ENCODE measurements at regions not wholly inside any gene's neighbourhood (a gene's known extent, or its start where the extent isn't known, plus 50 kb on each side); places are given as distances from the start of the nearest gene placed in this dataset.
A peak's percentile ranks its signal among the peaks of the same experiment; 100 is the strongest.

DNA sequence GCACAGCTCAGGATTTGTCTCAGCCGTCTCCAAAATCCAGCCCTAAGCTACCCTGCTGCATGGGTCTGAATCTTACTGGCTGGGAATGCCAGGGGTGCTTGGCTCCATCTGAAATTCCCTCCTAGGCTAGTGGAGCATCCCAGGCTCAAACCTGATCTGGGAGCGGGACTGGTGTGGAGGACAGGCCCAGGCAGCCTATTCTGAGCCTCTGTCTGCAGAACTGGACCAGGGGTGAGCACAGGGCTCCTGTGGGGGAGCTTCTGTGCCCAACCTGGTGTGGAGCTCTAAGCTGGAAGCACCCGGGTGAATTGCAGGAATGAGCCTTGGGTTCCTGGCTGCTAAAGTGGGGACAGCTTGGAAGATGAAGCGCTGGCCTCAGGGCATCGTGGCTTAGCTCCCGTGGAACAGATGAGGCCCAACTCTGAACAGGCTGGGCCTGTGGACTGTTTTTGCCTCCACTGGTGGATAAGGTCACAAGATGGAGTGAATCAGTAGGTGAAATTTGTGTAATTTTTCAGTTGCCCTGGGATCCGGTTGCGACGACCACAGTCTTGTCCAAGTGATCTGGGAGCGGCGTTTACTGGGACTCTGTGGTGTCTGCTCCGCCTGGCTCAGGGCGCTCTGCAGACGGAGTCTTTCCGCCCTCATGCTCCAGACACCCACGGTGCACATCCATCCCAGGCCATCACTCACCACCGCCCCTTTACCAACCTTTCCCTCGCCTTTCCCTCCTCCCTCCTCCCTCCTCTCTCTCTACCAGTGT lies 79.5 kb downstream of the TEX29 start:
- no peaks in the 10 kb centered on the region for H3K4me1 Mint-ChIP-seq
- Histone ChIP-seq H3K36me3 (ENCODE audit: insufficient read depth, low read length) (no peaks in the 10 kb centered on the region), H3K9me3 (ENCODE audit: control insufficient read depth in 1 of 2, low read length in 2 of 2) (no peaks in the 10 kb centered on the region), H3K27ac (ENCODE audit: low read depth, low read length) (no peak overlapping the region), H3K4me3 (ENCODE audit: low read length in 2 of 2) (no peak overlapping the region), H3K27me3 (ENCODE audit: insufficient read depth, low read length) (no peaks in the 10 kb centered on the region), H3K4me1 (ENCODE audit: insufficient read depth, low read length) (no peaks in the 10 kb centered on the region)
- peaks cover 0 to 2% of the 10 kb centered on the region in 2 donors for H3K27me3 Mint-ChIP-seq
- intact Hi-C loops (cut with micrococcal nuclease) = no loop called here
- ChIA-PET POLR2A (ENCODE audit: partially characterized antibody) (no interaction called here), CTCF (ENCODE audit: partially characterized antibody) (no interaction called here)
- H3K36me3 Mint-ChIP-seq = no peaks in the 10 kb centered on the region
- peaks cover 0 to 3% (median 0%) of the 10 kb centered on the region in 8 donors for H3K9me3 Mint-ChIP-seq
- DNase-seq = no peak
- H3K27ac Mint-ChIP-seq = no peak overlapping the region
- H3K4me3 Mint-ChIP-seq = no peak overlapping the region

GRCh38 chr13:111401151-111401550 lies 80.7 kb downstream of the TEX29 start:
- no peak overlapping the region for H3K27ac ChIP-seq (ENCODE audit: low read depth, low read length)
- CTCF ChIA-PET (ENCODE audit: partially characterized antibody) = no interaction called here
- no peaks in the 10 kb centered on the region for H3K9me3 ChIP-seq (ENCODE audit: control insufficient read depth in 1 of 2, low read length in 2 of 2)
- H3K27me3 ChIP-seq (ENCODE audit: insufficient read depth, low read length) = no peaks in the 10 kb centered on the region
- Mint-ChIP-seq H3K9me3 (no peaks in the 10 kb centered on the region), H3K4me3 (no peak overlapping the region), H3K4me1 (no peaks in the 10 kb centered on the region), H3K36me3 (no peaks in the 10 kb centered on the region), H3K27me3 (peaks cover 0 to 2% of the 10 kb centered on the region in 2 donors), H3K27ac (no peak overlapping the region)
- POLR2A ChIA-PET (ENCODE audit: partially characterized antibody) = no interaction called here
- intact Hi-C loops (cut with micrococcal nuclease) = no loop called here
- H3K36me3 ChIP-seq (ENCODE audit: insufficient read depth, low read length) = no peaks in the 10 kb centered on the region
- no peak overlapping the region for H3K4me3 ChIP-seq (ENCODE audit: low read length in 2 of 2)
- no peaks in the 10 kb centered on the region for H3K4me1 ChIP-seq (ENCODE audit: insufficient read depth, low read length)
- no peak for DNase-seq

DNA sequence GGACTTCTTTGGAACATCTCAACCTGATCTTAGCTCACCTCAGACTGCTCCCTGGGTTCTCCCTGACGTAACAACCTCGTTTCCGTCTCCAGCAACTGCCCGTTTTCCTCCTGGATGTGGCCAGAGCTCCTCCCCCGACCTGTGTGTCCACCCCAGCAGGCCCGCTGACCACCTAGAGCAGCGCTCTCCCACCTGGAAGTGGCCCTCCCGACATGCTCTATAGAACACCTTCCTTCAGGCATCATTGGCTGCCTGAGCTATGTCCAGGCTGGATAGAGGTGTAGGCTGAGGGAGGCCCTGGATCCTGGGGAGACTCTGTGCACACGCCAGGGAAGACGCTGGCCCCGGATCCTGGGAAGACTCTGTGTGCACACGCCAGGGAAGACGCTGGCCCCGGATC lies 81.3 kb downstream of the TEX29 start:
- Mint-ChIP-seq H3K27me3 (peaks cover 0 to 2% of the 10 kb centered on the region in 2 donors), H3K9me3 (peaks cover 0 to under 1% (median 0%) of the 10 kb centered on the region in 8 donors), H3K4me3 (no peak overlapping the region), H3K4me1 (no peaks in the 10 kb centered on the region), H3K36me3 (no peaks in the 10 kb centered on the region), H3K27ac (peak overlapping the region in 1 of 7 donors; percentile 63)
- Histone ChIP-seq H3K9me3 (ENCODE audit: control insufficient read depth in 1 of 2, low read length in 2 of 2) (no peaks in the 10 kb centered on the region), H3K27me3 (ENCODE audit: insufficient read depth, low read length) (no peaks in the 10 kb centered on the region), H3K4me1 (ENCODE audit: insufficient read depth, low read length) (no peaks in the 10 kb centered on the region), H3K4me3 (ENCODE audit: low read length in 2 of 2) (no peak overlapping the region), H3K36me3 (ENCODE audit: insufficient read depth, low read length) (no peaks in the 10 kb centered on the region), H3K27ac (ENCODE audit: low read depth, low read length) (no peak overlapping the region)
- ChIA-PET CTCF (ENCODE audit: partially characterized antibody) (no interaction called here), POLR2A (ENCODE audit: partially characterized antibody) (no interaction called here)
- intact Hi-C loops (cut with micrococcal nuclease) = no loop called here
- DNase-seq = no peak

- Mint-ChIP-seq H3K4me3 (no peak overlapping the region), H3K36me3 (no peaks in the 10 kb centered on the region)
- CTCF ChIA-PET (ENCODE audit: partially characterized antibody) = no interaction called here
These were observed 82.0 kb downstream of the TEX29 start for GRCh38 chr13:111402441-111402840.

DNA sequence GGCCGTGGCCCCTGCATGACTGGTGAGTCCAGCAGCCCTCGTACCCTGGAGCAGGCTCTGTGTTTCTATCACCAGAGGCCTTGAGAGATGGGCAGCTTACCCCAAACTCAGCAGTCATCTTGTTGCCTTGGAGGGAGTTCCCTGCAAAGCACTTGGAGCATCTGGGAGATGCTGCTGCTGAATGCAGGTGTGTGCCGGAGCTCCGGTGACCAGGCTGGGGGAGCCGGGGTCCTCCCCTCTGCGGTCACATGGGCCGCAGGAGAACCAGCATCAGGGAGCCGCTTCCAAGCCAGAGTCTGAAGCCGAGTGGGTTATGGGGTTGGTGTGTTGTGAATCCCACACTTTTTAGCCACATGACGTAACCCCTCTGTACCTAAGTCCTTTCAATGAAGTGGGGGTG lies 82.8 kb downstream of the TEX29 start:
- ChIA-PET POLR2A (ENCODE audit: partially characterized antibody) (no interaction called here), CTCF (ENCODE audit: partially characterized antibody) (no interaction called here)
- no peak for DNase-seq
- Histone ChIP-seq H3K4me3 (ENCODE audit: low read length in 2 of 2) (no peak overlapping the region), H3K36me3 (ENCODE audit: insufficient read depth, low read length) (no peaks in the 10 kb centered on the region), H3K4me1 (ENCODE audit: insufficient read depth, low read length) (no peaks in the 10 kb centered on the region), H3K27me3 (ENCODE audit: insufficient read depth, low read length) (no peaks in the 10 kb centered on the region), H3K27ac (ENCODE audit: low read depth, low read length) (no peak overlapping the region), H3K9me3 (ENCODE audit: control insufficient read depth in 1 of 2, low read length in 2 of 2) (no peaks in the 10 kb centered on the region)
- no peaks in the 10 kb centered on the region for H3K36me3 Mint-ChIP-seq
- intact Hi-C loops (cut with micrococcal nuclease) = no loop called here
- H3K4me3 Mint-ChIP-seq = no peak overlapping the region
- no peak overlapping the region for H3K27ac Mint-ChIP-seq
- peaks cover 1 to 2% of the 10 kb centered on the region in 2 donors for H3K27me3 Mint-ChIP-seq
- H3K9me3 Mint-ChIP-seq = peaks cover 0 to 2% (median 0%) of the 10 kb centered on the region in 8 donors
- H3K4me1 Mint-ChIP-seq = no peaks in the 10 kb centered on the region

More at GRCh38 chr13:111402441-111402840, 82.0 kb downstream of the TEX29 start:
- Histone ChIP-seq H3K4me1 (ENCODE audit: insufficient read depth, low read length) (no peaks in the 10 kb centered on the region), H3K9me3 (ENCODE audit: control insufficient read depth in 1 of 2, low read length in 2 of 2) (no peaks in the 10 kb centered on the region), H3K4me3 (ENCODE audit: low read length in 2 of 2) (no peak overlapping the region), H3K36me3 (ENCODE audit: insufficient read depth, low read length) (no peaks in the 10 kb centered on the region), H3K27ac (ENCODE audit: low read depth, low read length) (no peak overlapping the region), H3K27me3 (ENCODE audit: insufficient read depth, low read length) (no peaks in the 10 kb centered on the region)
- Mint-ChIP-seq H3K4me1 (no peaks in the 10 kb centered on the region), H3K9me3 (peaks cover 0 to 2% (median 0%) of the 10 kb centered on the region in 8 donors), H3K27ac (no peak overlapping the region), H3K27me3 (peaks cover 1 to 2% of the 10 kb centered on the region in 2 donors)
- POLR2A ChIA-PET (ENCODE audit: partially characterized antibody) = no interaction called here
- intact Hi-C loops (cut with micrococcal nuclease) = no loop called here
- no peak for DNase-seq

GRCh38 chr13:111404746-111405145 lies 84.3 kb downstream of the TEX29 start:
- no peak overlapping the region for H3K27ac ChIP-seq (ENCODE audit: low read depth, low read length)
- Mint-ChIP-seq H3K27me3 (peaks cover 0 to 1% of the 10 kb centered on the region in 2 donors), H3K4me3 (no peak overlapping the region), H3K27ac (no peak overlapping the region), H3K36me3 (no peaks in the 10 kb centered on the region), H3K9me3 (peaks cover 0 to 2% (median 0%) of the 10 kb centered on the region in 8 donors), H3K4me1 (no peaks in the 10 kb centered on the region)
- DNase-seq = no peak
- H3K9me3 ChIP-seq (ENCODE audit: control insufficient read depth in 1 of 2, low read length in 2 of 2) = no peaks in the 10 kb centered on the region
- CTCF ChIA-PET (ENCODE audit: partially characterized antibody) = no interaction called here
- POLR2A ChIA-PET (ENCODE audit: partially characterized antibody) = no interaction called here
- H3K36me3 ChIP-seq (ENCODE audit: insufficient read depth, low read length) = no peaks in the 10 kb centered on the region
- no peak overlapping the region for H3K4me3 ChIP-seq (ENCODE audit: low read length in 2 of 2)
- intact Hi-C loops (cut with micrococcal nuclease) = no loop called here
- H3K27me3 ChIP-seq (ENCODE audit: insufficient read depth, low read length) = no peaks in the 10 kb centered on the region
- H3K4me1 ChIP-seq (ENCODE audit: insufficient read depth, low read length) = no peaks in the 10 kb centered on the region

GRCh38 chr13:111406636-111407035 lies 86.2 kb downstream of the TEX29 start:
- Histone ChIP-seq H3K36me3 (ENCODE audit: insufficient read depth, low read length) (no peaks in the 10 kb centered on the region), H3K4me3 (ENCODE audit: low read length in 2 of 2) (no peak overlapping the region), H3K27ac (ENCODE audit: low read depth, low read length) (no peak overlapping the region), H3K27me3 (ENCODE audit: insufficient read depth, low read length) (no peaks in the 10 kb centered on the region), H3K9me3 (ENCODE audit: control insufficient read depth in 1 of 2, low read length in 2 of 2) (no peaks in the 10 kb centered on the region), H3K4me1 (ENCODE audit: insufficient read depth, low read length) (no peaks in the 10 kb centered on the region)
- no peaks in the 10 kb centered on the region for H3K4me1 Mint-ChIP-seq
- no peak overlapping the region for H3K27ac Mint-ChIP-seq
- POLR2A ChIA-PET (ENCODE audit: partially characterized antibody) = no interaction called here
- no peak overlapping the region for H3K4me3 Mint-ChIP-seq
- peaks cover 0 to 3% of the 10 kb centered on the region in 2 donors for H3K27me3 Mint-ChIP-seq
- no peaks in the 10 kb centered on the region for H3K36me3 Mint-ChIP-seq
- H3K9me3 Mint-ChIP-seq = peaks cover 0 to 2% (median 0%) of the 10 kb centered on the region in 8 donors
- intact Hi-C loops (cut with micrococcal nuclease) = no loop called here
- no peak for DNase-seq
- CTCF ChIA-PET (ENCODE audit: partially characterized antibody) = no interaction called here
